Activated CD4-positive, alpha-beta T cell treated with anti-CD3 and anti-CD28 coated beads for 36 hours (primary cell): ENCODE measurements at regions not wholly inside any gene's neighbourhood (a gene's known extent, or its start where the extent isn't known, plus 50 kb on each side); places are given as distances from the start of the nearest gene placed in this dataset.

Experiments
- ATAC-seq: fragments of 200-7000 bp; cut with Tn5 transposase; one replicate; pipeline ENCODE4 v1.10.0; 2021; ENCODE audit warnings: mild to moderate bottlenecking, moderate library complexity
- CTCF ChIA-PET: fragments of 350-600 bp; sonication (Branson Sonifier 250); formaldehyde crosslinking; loops from one replicate; lab custom pipeline; 2021; ENCODE audit warnings: antibody characterized with exemption; lab: Charles Lee
- POLR2A ChIA-PET: fragments of 350-600 bp; sonication (Branson Sonifier 250); formaldehyde crosslinking; loops from one replicate; lab custom pipeline; 2021; ENCODE audit warnings: antibody characterized with exemption, inconsistent platforms; lab: Charles Lee
- DNase-seq: peaks from one replicate; pipeline ENCODE4 v3.0.0-alpha.2; 2020
- H3K27ac Mint-ChIP-seq: one replicate; pipeline ENCODE4 v1.8.0; 2021; ENCODE audit warnings: mixed read lengths
- H3K27me3 Mint-ChIP-seq: one replicate; pipeline ENCODE4 v1.8.0; 2021; ENCODE audit warnings: mixed read lengths
- H3K36me3 Mint-ChIP-seq: one replicate; pipeline ENCODE4 v1.8.0; 2021; ENCODE audit warnings: low read depth, mixed read lengths
- H3K4me1 Mint-ChIP-seq: one replicate; pipeline ENCODE4 v1.8.0; 2021; ENCODE audit warnings: mixed read lengths
- H3K4me3 Mint-ChIP-seq: one replicate; pipeline ENCODE4 v1.8.0; 2021; ENCODE audit warnings: mild to moderate bottlenecking, moderate library complexity, mixed read lengths
- H3K9me3 Mint-ChIP-seq: one replicate; pipeline ENCODE4 v1.8.0; 2021; ENCODE audit warnings: low read depth, mixed read lengths
- intact Hi-C, 2 experiments: fragments of 100-400 bp; cut with DNase I in 1 of 2; cut with micrococcal nuclease in 1 of 2; formaldehyde crosslinking; loops; one replicate each; pipeline versions ENCODE4 v1.14.2 to v1.15.1; 2022 to 2024; cut with DNase I, micrococcal nuclease

- Mint-ChIP-seq H3K4me1 (no peaks in the 10 kb centered on the region), H3K36me3 (no peaks in the 10 kb centered on the region), H3K4me3 (no peak overlapping the region), H3K9me3 (peaks cover 4% of the 10 kb centered on the region), H3K27me3 (no peaks in the 10 kb centered on the region), H3K27ac (no peak overlapping the region)
- ChIA-PET CTCF (no interaction called here), POLR2A (no interaction called here)
- DNase-seq (no peak), ATAC-seq (no peak)
- intact Hi-C loops = no loop called here
Observed at GRCh38 chr13:88526853-88527215, 855.7 kb downstream of the SLITRK5 start.

DNA sequence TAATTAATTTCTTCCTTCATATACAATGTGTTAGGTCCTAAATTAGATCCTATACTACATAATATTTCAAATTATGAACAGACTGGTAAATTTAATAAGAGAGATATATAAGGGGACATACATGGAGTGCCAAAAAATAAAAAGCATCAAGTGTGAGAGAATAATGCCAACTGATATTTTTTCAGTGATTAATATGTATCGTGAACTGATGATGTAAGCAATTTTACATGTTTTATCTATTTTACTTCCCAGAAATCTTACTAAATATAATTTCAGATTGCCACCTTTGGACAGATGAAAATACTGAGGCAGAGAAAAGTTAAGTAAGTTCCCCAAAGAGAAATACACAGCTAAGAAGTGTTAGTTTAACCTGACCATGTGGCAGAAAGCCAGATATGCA, 870.8 kb downstream of the SLITRK5 start:
- POLR2A ChIA-PET = no interaction called here
- Mint-ChIP-seq H3K27ac (no peak overlapping the region), H3K9me3 (no peaks in the 10 kb centered on the region), H3K4me1 (no peaks in the 10 kb centered on the region), H3K36me3 (no peaks in the 10 kb centered on the region), H3K4me3 (no peak overlapping the region), H3K27me3 (no peaks in the 10 kb centered on the region)
- intact Hi-C loops = no loop called here
- ATAC-seq = no peak
- DNase-seq = no peak
- CTCF ChIA-PET = no interaction called here

DNA sequence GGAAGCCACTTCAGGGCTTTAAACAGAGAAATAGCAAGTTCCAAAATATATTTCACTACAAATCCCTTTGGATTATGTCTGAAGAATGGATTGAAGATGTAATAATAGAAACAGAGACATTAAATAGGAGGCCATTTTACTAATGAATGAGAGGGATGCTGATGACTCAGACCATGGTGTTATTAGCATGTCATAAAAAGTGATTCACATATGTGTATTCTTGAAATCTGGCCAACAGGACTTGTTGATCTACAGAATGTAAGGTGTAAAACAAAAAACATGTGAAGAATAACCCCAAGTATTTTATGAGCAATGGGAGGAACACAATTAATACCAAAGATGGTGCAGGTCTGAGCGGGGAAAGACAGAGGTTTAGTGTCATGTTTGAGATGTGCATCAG, 873.7 kb downstream of the SLITRK5 start:
- no peak overlapping the region for H3K4me3 Mint-ChIP-seq
- no peak for DNase-seq
- no peaks in the 10 kb centered on the region for H3K27me3 Mint-ChIP-seq
- ATAC-seq = no peak
- H3K27ac Mint-ChIP-seq = no peak overlapping the region
- intact Hi-C loops = no loop called here
- no peaks in the 10 kb centered on the region for H3K9me3 Mint-ChIP-seq
- H3K4me1 Mint-ChIP-seq = no peaks in the 10 kb centered on the region
- no peaks in the 10 kb centered on the region for H3K36me3 Mint-ChIP-seq
- CTCF ChIA-PET = no interaction called here
- POLR2A ChIA-PET = no interaction called here

DNA sequence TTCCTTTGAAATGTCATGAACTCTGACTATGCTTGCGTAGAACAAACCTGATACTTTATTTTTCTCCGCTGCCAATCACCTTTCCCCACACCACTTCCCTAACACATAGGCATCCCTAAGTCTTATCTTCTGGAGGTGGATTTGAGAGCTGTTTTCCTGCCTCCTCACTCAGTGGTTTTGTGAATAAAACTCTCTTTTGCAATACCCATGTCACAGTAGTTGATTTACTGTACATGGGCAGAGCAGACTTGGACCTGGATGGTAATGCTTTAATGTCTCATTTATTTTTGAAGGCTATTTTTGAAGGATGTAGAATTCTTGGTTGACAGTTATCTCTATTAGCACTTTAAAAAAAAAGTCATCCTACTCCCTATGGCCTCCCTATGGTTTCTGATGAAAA, 881.8 kb downstream of the SLITRK5 start:
- Mint-ChIP-seq H3K9me3 (no peaks in the 10 kb centered on the region), H3K4me1 (peaks cover 4% of the 10 kb centered on the region), H3K4me3 (no peak overlapping the region), H3K27me3 (no peaks in the 10 kb centered on the region), H3K36me3 (no peaks in the 10 kb centered on the region), H3K27ac (no peak overlapping the region)
- ChIA-PET CTCF (no interaction called here), POLR2A (no interaction called here)
- DNase-seq (no peak), ATAC-seq (no peak)
- intact Hi-C loops = no loop called here

DNA sequence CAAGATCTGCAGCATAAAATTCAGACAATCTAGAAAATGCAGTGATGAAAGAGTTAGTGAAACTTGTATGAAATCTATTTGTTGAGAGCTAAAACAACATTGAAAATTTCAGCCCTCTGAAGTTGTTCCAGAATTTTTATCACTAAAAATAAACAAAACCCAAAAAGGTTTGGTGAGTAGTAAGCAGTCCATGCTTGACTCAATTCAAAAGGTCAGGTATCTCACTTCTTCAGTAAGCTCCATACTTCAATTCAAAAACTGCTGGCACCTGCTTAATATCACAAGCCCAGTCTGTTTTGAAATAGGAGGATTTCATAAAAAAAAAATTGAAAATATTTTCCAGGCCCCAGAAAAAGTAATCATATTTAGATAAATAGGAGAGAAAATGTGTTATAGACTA, 894.4 kb downstream of the SLITRK5 start:
- ChIA-PET POLR2A (interaction anchor here (0.6 kb wide), 1 partner anchor 57 kb away, joined by 5 read pairs; no protein-coding TSS in a partner anchor), CTCF (no interaction called here)
- no peaks in the 10 kb centered on the region for H3K36me3 Mint-ChIP-seq

DNA sequence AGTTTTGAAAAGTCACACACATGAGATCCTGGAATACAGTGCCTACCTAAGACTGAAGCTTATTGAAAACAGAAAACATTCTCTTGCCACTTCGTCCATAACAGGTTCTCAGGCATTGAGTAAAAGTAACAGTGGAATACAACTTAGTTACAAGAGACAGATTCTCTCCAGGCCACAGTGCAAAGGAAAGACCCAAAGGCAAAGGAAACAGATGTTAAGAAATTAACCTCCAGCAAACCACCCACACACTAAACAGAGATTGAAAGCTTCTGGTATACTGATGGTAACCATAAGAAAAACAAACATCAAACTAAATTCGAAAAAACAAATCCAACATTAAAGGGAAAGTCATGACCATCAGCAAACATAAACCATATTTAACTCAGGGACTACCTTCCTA, 914.7 kb downstream of the SLITRK5 start:
- no peak overlapping the region for H3K4me3 Mint-ChIP-seq

More for the DNA sequence above, 894.4 kb downstream of the SLITRK5 start:
- ATAC-seq (no peak), DNase-seq (no peak)
- H3K4me3 Mint-ChIP-seq = no peak overlapping the region
- H3K27ac Mint-ChIP-seq = no peak overlapping the region
- no peaks in the 10 kb centered on the region for H3K27me3 Mint-ChIP-seq
- intact Hi-C loops = no loop called here
- no peaks in the 10 kb centered on the region for H3K9me3 Mint-ChIP-seq
- H3K4me1 Mint-ChIP-seq = no peaks in the 10 kb centered on the region

GRCh38 chr13:88586263-88586662, 915.1 kb downstream of the SLITRK5 start:
- CTCF ChIA-PET = no interaction called here
- intact Hi-C loops = no loop called here
- ATAC-seq = no peak
- H3K4me3 Mint-ChIP-seq = no peak overlapping the region
- POLR2A ChIA-PET = no interaction called here
- DNase-seq = no peak
- H3K27ac Mint-ChIP-seq = no peak overlapping the region
- peaks cover 3% of the 10 kb centered on the region for H3K4me1 Mint-ChIP-seq
- H3K36me3 Mint-ChIP-seq = no peaks in the 10 kb centered on the region
- no peaks in the 10 kb centered on the region for H3K27me3 Mint-ChIP-seq
- H3K9me3 Mint-ChIP-seq = peaks cover 4% of the 10 kb centered on the region

More for the DNA sequence above, 914.7 kb downstream of the SLITRK5 start:
- DNase-seq = no peak
- no peak for ATAC-seq
- H3K27me3 Mint-ChIP-seq = no peaks in the 10 kb centered on the region
- intact Hi-C loops = no loop called here
- H3K36me3 Mint-ChIP-seq = no peaks in the 10 kb centered on the region
- POLR2A ChIA-PET = no interaction called here
- CTCF ChIA-PET = no interaction called here
- peaks cover 3% of the 10 kb centered on the region for H3K4me1 Mint-ChIP-seq
- H3K27ac Mint-ChIP-seq = no peak overlapping the region
- H3K9me3 Mint-ChIP-seq = peaks cover 8% of the 10 kb centered on the region

DNA sequence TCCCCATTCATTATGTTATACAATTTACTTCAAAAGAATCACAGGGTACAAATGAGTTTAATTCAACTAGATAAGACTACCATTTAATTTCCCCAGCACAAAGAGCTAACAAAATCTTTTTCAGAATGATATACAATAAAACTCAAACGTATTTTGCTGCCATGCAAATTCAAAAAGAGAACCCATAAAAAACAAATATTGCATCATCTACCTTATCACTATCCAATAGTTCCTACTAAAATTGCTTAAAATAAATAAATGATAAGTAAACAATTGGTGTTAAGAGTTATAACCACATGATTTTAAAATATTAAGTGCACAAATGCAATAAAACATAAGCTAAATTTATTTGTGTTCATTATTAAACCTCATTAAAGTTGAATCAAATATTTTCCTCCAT, 919.4 kb downstream of the SLITRK5 start:
- CTCF ChIA-PET = no interaction called here
- intact Hi-C loops = no loop called here
- POLR2A ChIA-PET = no interaction called here
- Mint-ChIP-seq H3K4me3 (no peak overlapping the region), H3K27ac (no peak overlapping the region), H3K4me1 (peaks cover 3% of the 10 kb centered on the region), H3K27me3 (no peaks in the 10 kb centered on the region), H3K9me3 (peaks cover 7% of the 10 kb centered on the region), H3K36me3 (no peaks in the 10 kb centered on the region)
- DNase-seq (no peak), ATAC-seq (no peak)

GRCh38 chr13:88592105-88592504, 920.9 kb downstream of the SLITRK5 start:
- H3K36me3 Mint-ChIP-seq = no peaks in the 10 kb centered on the region
- peaks cover 6% of the 10 kb centered on the region for H3K9me3 Mint-ChIP-seq
- no peak overlapping the region for H3K4me3 Mint-ChIP-seq
- ATAC-seq = no peak
- intact Hi-C loops = no loop called here
- no peaks in the 10 kb centered on the region for H3K27me3 Mint-ChIP-seq
- H3K4me1 Mint-ChIP-seq = no peaks in the 10 kb centered on the region
- H3K27ac Mint-ChIP-seq = no peak overlapping the region
- ChIA-PET POLR2A (no interaction called here), CTCF (no interaction called here)
- no peak for DNase-seq

- POLR2A ChIA-PET = interaction anchor here (0.7 kb wide), 1 partner anchor 1141 kb away, joined by 3 read pairs; no protein-coding TSS in a partner anchor
- Mint-ChIP-seq H3K9me3 (peaks cover 3% of the 10 kb centered on the region), H3K27me3 (no peaks in the 10 kb centered on the region), H3K36me3 (no peaks in the 10 kb centered on the region), H3K4me3 (no peak overlapping the region), H3K27ac (no peak overlapping the region), H3K4me1 (no peaks in the 10 kb centered on the region)
- no peak for ATAC-seq
- CTCF ChIA-PET = no interaction called here
- no peak for DNase-seq
- intact Hi-C loops = no loop called here
Observed at GRCh38 chr13:88601949-88602348, 930.8 kb downstream of the SLITRK5 start.

DNA sequence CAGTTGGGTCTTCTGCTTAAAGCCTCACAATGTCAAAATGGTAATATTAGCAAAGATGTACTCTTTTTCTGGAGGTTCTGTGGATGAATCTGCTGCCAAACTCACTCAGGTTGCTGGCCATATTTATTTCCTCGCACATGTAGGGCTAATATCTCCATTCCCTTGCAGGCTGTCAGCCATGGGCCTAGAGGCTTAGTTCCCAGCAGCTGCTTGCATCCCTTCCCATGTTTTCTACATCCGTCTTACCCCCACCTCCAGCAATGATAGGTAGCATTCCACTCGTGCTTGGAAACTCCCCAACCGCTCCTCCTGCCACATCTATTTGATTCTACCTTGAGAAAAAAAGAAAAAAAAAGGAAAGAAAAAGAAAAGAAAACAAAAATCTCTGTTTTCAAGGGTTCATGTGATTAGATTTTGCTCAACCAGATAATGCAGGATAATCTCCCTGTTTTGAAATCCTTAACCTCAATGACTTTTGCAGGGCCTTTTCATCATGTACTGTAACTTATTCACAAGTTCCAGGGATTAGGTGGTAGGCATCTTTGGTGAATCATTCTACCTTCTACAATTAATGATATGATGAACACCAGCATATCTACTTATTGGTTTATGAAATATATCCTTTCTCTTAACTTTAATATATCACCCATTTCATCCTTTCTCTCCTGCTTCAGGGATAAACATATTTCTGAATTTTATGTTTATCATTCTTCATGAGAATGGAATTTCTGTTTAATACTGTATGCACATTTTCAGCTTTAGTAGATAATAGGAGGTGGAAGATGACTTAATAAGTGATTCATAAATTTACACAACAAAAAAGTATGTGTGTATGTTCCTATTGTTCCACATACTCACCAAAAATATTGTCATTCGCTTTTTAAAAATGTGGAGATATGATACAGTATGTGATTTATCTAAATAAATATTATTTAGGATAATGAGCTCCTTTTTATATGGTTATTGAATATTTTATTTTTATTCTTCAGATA, 931.9 kb downstream of the SLITRK5 start:
- Mint-ChIP-seq H3K4me1 (no peaks in the 10 kb centered on the region), H3K27me3 (no peaks in the 10 kb centered on the region), H3K36me3 (no peaks in the 10 kb centered on the region), H3K9me3 (peaks cover 3% of the 10 kb centered on the region), H3K27ac (no peak overlapping the region), H3K4me3 (no peak overlapping the region)
- no peak for DNase-seq
- intact Hi-C loops = no loop called here
- no peak for ATAC-seq
- POLR2A ChIA-PET = no interaction called here
- CTCF ChIA-PET = no interaction called here

DNA sequence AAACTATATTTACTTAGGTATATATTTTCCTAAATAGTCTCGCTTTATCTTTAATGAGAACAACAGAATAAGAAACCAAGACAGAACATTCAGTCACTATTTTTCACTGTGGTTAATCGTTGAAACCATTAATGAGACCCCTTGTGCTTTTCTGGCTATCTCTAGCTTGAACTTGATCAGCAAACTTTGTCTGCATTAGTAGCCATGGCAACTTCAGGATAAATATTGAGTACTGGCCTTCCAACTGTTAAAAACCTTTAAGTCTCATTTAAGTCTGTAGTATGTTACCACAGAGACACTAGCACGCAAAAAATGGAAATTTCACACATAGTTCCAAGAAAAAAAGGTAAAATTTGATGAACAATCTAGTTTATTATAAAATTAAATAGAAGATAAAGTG, 946.0 kb downstream of the SLITRK5 start:
- POLR2A ChIA-PET = no interaction called here
- H3K36me3 Mint-ChIP-seq = no peaks in the 10 kb centered on the region
- no peaks in the 10 kb centered on the region for H3K27me3 Mint-ChIP-seq
- H3K4me1 Mint-ChIP-seq = peaks cover 10% of the 10 kb centered on the region
- H3K4me3 Mint-ChIP-seq = no peak overlapping the region
- DNase-seq (no peak), ATAC-seq (no peak)
- intact Hi-C loops = no loop called here
- H3K9me3 Mint-ChIP-seq = peaks cover 7% of the 10 kb centered on the region
- H3K27ac Mint-ChIP-seq = no peak overlapping the region
- CTCF ChIA-PET = no interaction called here
